ENCODE measurements at regions not wholly inside any gene's neighbourhood (a gene's known extent, or its start where the extent isn't known, plus 50 kb on each side); places are given as distances from the start of the nearest gene placed in this dataset.
A peak's percentile ranks its signal among the peaks of the same experiment; 100 is the strongest.

DNA sequence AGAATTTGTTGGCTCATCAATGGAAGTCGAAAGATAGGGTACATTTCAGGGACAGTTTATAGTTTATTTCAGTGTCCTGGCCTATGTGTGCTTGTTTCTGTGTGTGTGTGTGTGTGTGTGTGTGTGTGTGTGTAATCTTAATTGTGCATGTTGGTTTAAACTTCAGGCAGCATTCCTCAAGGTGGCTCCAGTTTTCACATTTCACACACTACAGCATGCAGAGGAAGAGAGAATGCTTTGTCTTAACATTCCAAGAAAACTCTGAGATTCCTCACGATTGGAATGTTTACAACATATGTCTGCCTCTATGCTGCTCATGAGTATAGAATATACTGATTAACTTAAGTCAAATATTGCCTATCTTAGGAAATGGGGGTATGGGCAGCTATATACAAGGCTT is 332.6 kb upstream of the EPHA7 start:
- Histone ChIP-seq H3K9me3 (no peaks in the 10 kb centered on the region), H3K27me3 (no peaks in the 10 kb centered on the region), H3K27ac (no peak overlapping the region), H3K4me1 (no peaks in the 10 kb centered on the region), H3K36me3 (no peaks in the 10 kb centered on the region), H3K4me3 (no peak overlapping the region)
- 32 to 45% (median 40%) methylated on average over 2 of the region's 2 CpGs for WGBS, 5 donors
- TF ChIP-seq POLR2A (IDR thresholded peaks at IDR 0.05) = no peak
- TF ChIP-seq EP300 (IDR thresholded peaks at IDR 0.05) = no peak
- TF ChIP-seq, protein P1, sequence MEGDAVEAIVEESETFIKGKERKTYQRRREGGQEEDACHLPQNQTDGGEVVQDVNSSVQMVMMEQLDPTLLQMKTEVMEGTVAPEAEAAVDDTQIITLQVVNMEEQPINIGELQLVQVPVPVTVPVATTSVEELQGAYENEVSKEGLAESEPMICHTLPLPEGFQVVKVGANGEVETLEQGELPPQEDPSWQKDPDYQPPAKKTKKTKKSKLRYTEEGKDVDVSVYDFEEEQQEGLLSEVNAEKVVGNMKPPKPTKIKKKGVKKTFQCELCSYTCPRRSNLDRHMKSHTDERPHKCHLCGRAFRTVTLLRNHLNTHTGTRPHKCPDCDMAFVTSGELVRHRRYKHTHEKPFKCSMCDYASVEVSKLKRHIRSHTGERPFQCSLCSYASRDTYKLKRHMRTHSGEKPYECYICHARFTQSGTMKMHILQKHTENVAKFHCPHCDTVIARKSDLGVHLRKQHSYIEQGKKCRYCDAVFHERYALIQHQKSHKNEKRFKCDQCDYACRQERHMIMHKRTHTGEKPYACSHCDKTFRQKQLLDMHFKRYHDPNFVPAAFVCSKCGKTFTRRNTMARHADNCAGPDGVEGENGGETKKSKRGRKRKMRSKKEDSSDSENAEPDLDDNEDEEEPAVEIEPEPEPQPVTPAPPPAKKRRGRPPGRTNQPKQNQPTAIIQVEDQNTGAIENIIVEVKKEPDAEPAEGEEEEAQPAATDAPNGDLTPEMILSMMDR (IDR thresholded peaks at IDR 0.05) = no peak
- no peak for TF ChIP-seq POLR2AphosphoS5 (IDR thresholded peaks at IDR 0.05)
- intact Hi-C loops (cut with DNase I; ENCODE audit: low total_unique reads) = no loop called here
- DNase-seq = peak in 1 of 2 donors; percentile 20

DNA sequence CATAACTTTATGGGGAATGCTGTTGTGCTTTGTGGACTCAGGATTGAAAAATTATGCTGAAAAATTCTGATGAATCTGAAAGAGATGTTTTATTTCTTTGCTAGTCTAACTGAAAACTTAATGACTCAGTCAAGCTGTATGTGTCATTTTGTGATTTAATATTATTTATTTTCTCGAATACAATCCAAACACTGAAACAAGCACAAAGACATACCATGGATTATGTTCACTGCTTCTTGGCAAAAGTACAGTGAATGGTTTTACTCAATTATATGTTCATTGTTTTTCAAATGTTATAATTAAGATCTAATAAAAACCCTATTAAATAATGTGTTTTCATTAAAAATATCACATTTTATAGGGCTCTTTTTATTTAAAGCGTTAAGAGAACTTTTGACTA is 330.6 kb upstream of the EPHA7 start:
- no peaks in the 10 kb centered on the region for H3K4me1 ChIP-seq
- no peak overlapping the region for H3K4me3 ChIP-seq
- H3K36me3 ChIP-seq = no peaks in the 10 kb centered on the region
- intact Hi-C loops (cut with DNase I; ENCODE audit: low total_unique reads) = no loop called here
- TF ChIP-seq, protein P1 (IDR thresholded peaks at IDR 0.05) = no peak
- TF ChIP-seq POLR2AphosphoS5 (IDR thresholded peaks at IDR 0.05) = no peak
- no peak for TF ChIP-seq POLR2A (IDR thresholded peaks at IDR 0.05)
- no peak for TF ChIP-seq EP300 (IDR thresholded peaks at IDR 0.05)
- WGBS, 5 donors = 55 to 76% (median 68%) methylated on average over 2 of the region's 2 CpGs
- H3K27ac ChIP-seq = no peak overlapping the region
- DNase-seq = no peak
- no peaks in the 10 kb centered on the region for H3K27me3 ChIP-seq
- no peaks in the 10 kb centered on the region for H3K9me3 ChIP-seq

DNA sequence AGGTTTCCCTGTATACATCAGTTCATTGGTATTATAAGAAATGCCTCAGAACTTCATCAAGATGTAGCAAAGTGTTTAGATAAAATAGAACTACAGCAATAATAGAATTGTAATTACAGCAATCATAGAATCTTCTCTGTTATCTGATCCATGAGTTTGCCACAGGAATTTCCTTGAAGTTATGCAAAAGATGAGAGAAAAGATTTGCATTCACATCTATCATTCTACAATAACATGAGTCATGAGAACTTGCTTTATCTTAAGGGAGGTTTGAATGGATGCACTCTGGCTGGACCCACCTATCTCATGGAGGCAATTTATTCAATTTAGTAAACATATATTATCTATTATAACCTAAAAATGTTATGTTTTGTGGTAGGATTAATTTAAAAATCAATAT is 329.8 kb upstream of the EPHA7 start:
- no peak for DNase-seq
- no peaks in the 10 kb centered on the region for H3K9me3 ChIP-seq
- no peaks in the 10 kb centered on the region for H3K27me3 ChIP-seq
- TF ChIP-seq, protein P1 (IDR thresholded peaks at IDR 0.05) = no peak
- TF ChIP-seq POLR2AphosphoS5 (IDR thresholded peaks at IDR 0.05) (no peak), POLR2A (IDR thresholded peaks at IDR 0.05) (no peak), EP300 (IDR thresholded peaks at IDR 0.05) (no peak)
- no peaks in the 10 kb centered on the region for H3K36me3 ChIP-seq
- H3K4me1 ChIP-seq = no peaks in the 10 kb centered on the region
- no peak overlapping the region for H3K27ac ChIP-seq
- intact Hi-C loops (cut with DNase I; ENCODE audit: low total_unique reads) = no loop called here
- no peak overlapping the region for H3K4me3 ChIP-seq

DNA sequence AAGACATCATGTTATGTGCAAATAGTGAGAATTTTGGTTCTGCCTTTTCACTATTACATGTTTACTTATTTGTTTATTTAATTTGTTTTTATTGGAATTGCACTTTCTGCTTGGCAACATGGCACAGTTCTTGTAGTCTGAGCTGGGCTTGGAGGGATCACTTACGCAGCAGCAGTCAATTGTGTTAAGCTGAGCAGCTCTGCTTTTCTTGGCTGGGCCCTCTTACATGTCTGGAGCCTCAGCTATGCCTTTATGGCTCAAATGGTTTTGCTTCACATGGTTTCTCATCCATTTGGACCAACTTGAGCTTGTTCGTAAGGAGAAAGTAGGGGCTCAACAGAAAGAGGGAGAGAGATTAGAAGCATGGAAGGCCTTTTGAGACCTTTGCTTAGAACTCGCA is 327.5 kb upstream of the EPHA7 start:
- TF ChIP-seq EP300 (IDR thresholded peaks at IDR 0.05) (no peak), POLR2A (IDR thresholded peaks at IDR 0.05) (no peak), POLR2AphosphoS5 (IDR thresholded peaks at IDR 0.05) (no peak)
- TF ChIP-seq, protein P1 (IDR thresholded peaks at IDR 0.05) = no peak
- Histone ChIP-seq H3K4me3 (no peak overlapping the region), H3K4me1 (no peaks in the 10 kb centered on the region), H3K36me3 (no peaks in the 10 kb centered on the region), H3K9me3 (no peaks in the 10 kb centered on the region), H3K27me3 (no peaks in the 10 kb centered on the region), H3K27ac (no peak overlapping the region)
- intact Hi-C loops (cut with DNase I; ENCODE audit: low total_unique reads) = no loop called here
- DNase-seq = no peak
- WGBS, 5 donors = 90 to 95% (median 93%) methylated on average over 3 of the region's 3 CpGs
